GM19240 (cell line): ENCODE measurements at regions not wholly inside any gene's neighbourhood (a gene's known extent, or its start where the extent isn't known, plus 50 kb on each side); places are given as distances from the start of the nearest gene placed in this dataset.
A peak's percentile ranks its signal among the peaks of the same experiment; 100 is the strongest.

Experiments
- DNase-seq: peaks from one replicate; pipeline ENCODE4 v3.0.0; 2011; ENCODE audit warnings: low spot score; ENCODE audit not compliant: insufficient read length

DNA sequence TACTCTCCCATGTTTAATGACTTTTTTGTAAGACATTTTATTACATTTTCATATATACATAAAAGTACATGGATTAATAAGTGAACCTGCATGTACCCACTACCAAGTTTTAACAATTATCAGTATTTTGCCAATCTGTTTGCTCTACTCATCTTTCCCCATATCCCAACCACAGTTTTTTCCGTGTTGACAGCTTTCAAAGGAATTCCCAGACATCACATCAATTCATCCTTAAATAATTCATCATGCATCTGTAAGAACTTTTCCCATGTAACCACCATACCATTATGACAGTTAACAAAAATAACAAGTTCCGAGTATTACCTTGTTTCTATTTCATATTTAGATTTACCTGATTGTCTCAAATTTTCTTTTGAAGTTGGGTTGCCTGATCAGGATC lies 436.7 kb downstream of the PDCD6IP start:
- no peak for DNase-seq

DNA sequence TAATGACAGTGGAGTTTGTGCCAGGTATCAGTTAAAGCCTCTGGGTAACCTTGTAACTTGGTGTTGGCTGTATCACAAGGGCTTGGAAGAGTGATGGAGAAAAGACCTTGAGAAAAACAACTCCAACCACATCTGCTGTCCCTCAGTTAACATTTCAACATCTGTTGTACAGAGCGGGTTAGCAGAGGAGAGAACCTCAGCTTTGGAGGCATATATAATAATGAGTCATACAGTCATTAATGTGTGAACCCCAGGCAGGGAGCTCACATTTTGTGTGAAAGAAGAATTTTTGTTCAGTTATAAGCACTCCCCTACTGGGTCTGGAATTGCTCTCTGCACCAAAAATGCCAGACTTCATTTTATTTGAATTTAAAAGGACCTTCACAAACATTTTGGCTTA lies 439.5 kb downstream of the PDCD6IP start:
- DNase-seq: no peak

DNA sequence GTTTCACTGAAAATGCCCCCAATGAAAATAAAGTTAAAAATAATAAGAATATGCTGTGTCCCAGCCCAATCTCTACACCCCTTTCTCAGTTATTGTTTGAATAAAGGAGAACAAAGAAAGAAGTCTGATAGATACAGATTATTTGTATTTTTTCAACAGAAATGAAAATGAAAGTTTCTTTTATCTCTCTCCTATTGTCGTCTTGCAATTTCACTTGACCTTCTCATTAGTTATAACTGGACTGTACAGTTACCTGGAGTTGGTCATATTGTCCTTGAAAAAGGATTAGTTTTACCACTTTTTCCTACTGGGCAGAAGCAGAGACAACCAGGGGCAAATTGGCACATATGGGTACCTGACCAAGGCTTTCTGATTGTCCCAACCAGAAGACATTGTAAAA lies 440.0 kb downstream of the PDCD6IP start:
- DNase-seq: no peak

DNA sequence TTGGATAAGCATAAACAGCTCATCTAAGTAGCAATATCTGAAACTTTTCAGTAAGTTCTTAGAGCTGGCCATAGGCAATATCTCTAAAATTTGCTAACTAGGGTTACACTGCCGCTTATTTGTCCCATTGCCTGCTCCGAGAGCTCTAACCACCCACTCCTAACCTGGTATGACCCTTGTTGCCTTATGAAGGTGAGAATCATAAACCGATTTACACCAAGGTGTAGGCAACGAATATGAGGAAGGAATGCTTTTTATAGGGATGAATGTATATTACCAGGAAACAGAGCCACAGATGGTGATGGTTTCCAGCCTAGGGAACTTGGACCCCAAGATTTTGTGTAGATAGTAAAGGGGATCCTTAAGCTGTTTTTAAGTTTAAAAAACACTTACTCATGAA lies 440.9 kb downstream of the PDCD6IP start:
- DNase-seq: no peak

DNA sequence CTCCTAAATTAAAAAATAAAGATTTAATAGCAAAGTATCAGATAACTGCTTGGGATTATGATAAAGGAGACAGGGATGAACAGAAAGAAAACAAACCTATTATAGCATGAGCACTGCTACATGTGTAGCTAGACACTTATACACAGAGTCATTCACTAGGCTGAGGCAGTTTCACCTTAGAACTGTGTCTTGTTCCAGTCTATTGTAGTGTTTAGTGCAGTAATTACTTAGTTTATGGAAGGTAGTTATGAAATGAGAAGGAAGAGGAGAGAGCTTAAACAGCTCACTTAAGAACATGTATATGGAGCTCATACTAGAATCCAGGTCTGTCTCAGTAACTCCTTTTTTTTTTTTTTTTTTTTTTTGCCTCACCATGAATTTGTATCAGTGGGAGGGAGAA lies 441.4 kb downstream of the PDCD6IP start:
- DNase-seq: no peak

DNA sequence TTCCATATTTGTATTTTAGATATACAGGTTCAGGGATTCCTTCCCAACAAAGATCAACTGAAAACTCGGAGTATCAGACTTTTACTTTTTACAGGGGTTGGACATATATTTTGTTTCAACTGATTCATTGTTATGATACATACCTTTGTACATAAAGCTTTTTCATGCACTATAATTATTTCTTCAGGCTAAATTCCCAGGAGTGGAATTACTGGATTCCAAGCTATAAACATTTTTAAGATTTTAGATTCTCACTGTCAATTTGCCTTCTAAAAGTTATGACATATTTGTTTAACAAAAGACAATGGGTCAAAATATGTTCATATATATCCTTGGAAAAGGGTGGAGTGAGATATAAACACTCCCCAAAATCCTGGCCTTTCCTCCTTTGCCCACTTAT lies 449.0 kb downstream of the PDCD6IP start:
- DNase-seq: no peak

DNA sequence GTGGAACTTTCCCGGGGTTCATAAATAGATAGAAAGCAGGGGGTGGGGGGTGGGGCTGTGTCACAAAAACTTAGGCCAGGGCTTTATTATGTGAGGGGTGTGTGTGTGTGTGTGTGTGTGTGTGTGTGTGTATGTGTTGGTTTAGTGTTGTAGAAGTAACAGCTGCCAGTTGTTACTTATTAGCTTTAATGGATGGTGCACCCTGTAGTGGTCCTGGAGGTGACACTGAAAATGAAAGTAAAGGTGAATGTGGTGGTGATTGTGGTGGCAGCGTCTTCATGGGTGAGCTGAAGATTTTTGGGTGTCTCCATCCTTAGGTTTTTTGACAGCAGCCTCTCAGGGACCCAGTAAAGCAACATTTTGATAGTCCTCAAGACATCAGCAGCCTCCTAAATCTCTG lies 449.9 kb downstream of the PDCD6IP start:
- no peak for DNase-seq

DNA sequence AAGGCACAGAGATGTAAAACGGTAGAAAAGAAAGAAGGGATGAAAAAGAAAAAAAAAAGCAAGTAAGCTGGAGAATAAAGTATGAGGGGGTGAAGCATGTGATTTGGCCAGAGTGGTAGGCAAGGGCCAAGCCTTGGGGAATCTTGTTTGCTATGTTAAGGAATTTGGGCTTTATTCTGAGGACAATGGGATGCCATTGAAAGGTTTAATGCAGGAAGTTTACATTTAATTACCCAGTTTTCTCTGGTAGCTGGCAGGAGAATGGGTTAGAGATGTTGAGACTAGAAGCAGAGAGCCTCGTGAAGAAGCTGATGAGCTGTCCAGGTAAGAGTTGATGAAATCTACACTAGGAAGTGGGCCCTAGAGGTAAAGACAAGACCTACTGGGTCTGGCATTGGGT lies 455.9 kb downstream of the PDCD6IP start:
- no peak for DNase-seq

DNA sequence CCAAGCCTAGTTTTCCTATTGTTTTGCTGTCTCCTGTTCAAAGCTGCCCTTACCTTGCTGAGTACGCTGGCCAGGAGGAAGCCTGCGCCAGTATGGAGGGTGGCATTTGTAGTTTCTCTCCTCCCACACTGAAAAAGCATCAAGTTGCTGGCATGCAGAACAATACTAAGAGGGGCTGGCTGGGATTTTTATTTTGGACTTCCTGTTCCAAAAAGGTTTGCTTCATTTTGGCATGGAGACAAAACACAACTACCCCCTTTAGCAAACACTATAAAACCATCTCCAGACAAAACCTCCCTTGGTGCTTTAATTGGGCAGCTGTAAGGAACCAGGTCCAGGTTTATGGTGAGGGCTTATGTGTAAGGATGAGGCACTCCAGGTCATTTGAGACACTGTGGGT lies 457.6 kb downstream of the PDCD6IP start:
- DNase-seq: no peak

DNA sequence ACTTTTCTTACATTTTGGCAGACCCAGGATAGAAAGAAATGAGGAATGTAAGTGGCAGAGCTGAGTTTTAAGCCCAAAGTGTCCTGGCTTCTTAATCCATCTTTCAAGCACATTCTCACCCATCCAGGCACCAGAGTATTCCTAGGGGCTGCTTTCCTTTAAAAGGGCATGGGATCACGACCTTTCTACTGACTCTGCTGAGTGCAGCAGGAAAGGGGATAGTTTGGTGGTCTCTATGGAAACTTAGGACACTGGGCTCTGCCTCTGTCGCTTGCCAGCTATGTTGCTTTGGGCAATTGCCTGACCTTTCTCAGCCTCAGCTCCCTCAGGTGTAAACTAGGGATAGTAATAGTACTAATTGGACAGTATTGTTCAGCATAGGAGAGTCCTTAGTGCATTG lies 458.4 kb downstream of the PDCD6IP start:
- no peak for DNase-seq

DNA sequence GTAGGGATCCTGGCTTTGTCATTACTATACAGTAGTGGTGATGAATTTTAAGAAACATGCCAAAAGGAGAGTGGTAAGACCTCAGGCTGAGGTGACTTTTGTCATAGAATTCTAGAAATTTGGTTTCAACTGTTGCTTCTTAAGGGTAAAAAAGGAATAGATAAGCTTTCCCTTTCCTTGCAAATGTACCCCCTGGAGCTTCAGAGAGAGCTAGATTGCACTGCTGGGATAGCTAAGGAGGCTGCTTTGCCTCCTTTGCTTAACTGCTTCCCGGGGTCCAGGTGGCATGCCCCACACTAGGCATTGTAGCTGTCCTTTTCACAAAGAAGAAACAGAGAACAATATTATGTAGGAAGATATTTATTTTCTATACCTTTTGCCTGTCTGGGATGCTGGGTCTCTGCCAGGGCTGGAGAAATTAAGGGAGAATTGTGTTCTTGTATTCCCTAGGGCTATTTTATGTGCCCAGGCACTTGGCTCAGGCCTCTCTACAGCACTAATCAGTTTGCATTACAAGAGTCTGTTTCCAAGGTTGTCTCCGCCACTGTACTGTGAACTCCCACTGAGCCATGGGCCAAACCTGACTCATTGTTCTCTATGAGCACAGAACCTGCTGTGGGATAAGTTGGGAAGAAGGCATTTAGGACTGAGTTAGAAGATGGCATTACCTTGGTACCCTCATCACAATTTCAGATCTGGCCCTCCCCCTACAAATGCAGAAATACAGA lies 460.0 kb downstream of the PDCD6IP start:
- DNase-seq: no peak

DNA sequence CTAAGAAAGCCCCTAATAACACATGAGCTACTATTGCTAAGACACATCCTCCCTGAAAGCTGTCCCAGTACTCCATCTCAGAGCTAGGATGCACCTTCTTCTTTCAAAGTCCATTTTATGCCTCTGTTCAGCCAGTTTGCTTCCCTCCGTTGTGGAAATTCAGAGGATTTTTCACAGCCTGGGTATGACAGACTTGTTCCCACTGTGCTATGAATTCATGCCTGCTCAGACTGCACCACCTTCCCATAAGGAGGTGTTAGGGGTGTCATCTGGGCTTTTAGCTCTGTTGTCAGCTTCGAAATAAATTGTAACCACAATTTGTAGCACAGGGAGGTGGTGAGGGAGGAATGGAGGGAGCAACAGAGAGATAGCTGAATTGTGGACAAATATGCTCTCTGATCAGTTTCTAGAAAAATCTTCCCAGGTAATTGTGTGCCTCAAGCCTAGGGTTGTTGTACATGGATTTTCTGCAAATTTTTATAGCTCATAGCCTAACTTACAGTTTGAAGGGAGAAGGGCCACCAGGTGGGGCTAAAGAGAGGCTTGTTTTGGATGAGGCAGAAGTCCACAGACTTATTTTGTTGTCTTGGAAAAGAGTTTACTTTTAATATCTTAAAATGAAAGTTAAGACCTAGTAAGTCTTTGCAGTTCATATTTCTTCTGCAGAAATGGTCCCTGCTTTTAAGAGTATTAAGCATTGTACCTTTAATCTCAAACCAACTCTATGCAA lies 462.0 kb downstream of the PDCD6IP start:
- peak; percentile 13 for DNase-seq

DNA sequence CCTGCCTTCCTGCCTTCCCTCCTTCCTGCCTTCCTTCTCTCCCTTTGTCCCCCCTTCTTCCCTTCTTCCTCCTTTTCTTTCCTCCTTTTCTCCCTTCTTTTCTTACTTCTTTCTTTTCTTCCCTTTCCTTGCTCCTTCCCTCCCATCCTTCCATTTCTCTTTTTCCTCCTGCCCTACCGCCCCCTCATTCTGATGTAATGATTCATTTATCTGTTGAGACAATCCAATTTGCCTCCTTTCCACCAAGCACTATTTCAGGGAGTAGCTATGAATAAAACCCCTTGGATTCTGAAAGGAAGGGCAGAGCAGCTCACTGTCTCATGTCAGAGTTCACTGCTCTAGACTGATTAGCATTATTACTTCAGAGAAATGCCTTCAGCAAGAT lies 462.6 kb downstream of the PDCD6IP start:
- no peak for DNase-seq

DNA sequence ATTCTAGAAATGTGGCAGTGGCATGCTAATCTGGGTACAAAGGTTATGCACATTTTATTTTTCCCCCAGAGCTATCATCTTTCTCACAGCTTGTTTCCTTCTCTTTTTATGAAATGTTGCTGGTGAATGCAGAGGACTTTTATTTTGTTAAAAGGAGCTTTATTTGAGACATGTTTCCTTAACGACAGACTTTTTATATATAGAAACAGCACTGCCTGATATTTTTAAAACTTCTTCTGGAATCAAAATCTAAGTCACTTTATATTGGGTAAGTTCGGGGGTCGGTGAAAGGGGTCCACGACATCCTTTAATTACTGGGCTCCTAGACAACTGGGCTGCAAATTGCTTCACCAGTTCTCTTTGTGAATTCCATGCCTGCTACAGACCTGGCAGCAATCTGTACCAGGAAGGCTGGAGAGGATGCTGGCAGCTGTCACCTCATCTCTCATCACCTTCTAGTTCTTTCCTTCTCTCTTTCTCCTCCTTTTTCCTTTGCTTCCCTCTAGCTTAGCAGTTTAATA lies 464.7 kb downstream of the PDCD6IP start:
- DNase-seq: no peak

DNA sequence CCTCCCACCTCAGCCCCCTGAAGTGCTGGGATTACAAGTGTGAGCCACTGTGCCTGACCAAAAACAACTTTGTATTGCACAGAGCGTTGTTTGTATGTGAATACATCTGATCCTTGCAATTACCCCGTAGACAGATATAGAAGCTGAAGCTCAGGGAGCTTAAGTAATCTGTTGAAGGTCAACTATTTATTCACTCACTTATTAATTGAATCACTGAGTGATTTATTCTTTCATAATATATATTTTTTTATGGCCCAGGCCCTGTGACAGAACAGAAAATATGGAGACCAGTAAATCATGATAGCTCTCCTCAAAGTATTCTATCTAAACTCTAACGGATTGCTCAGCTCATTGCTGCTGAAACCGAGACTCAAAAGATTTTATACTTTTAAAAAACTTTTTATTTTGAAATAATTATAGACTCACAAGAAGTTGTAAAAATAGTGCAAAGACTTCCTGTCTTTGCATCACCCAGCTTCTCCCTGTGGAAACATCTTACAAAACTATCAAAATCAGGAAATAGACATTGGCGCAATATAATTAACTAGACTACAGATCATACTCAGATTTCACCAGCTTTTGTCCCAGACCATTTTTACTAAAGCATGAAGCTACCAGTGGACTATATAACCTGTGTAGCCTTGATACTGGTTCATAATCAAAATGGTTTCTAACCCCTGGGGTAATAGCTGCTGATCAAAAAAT lies 466.1 kb downstream of the PDCD6IP start:
- DNase-seq: no peak

DNA sequence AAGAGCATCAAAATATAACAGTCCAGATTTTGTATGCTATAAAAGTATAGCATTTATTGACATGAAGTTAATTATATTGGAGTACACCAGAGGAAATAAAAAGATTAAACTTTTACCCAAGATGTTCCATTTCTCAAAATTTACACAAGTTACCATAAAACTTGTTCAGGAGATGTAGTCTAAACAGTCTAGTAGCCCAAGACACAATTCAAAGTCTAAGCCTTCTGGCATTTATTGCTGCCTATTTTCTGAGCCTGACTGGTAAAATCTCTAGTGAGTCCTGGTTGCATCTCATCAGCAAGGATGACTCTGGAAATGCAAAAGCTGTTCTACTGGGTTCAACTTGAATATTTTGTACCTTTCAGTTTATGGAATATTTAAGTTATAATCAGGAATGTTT lies 468.7 kb downstream of the PDCD6IP start:
- DNase-seq: no peak

DNA sequence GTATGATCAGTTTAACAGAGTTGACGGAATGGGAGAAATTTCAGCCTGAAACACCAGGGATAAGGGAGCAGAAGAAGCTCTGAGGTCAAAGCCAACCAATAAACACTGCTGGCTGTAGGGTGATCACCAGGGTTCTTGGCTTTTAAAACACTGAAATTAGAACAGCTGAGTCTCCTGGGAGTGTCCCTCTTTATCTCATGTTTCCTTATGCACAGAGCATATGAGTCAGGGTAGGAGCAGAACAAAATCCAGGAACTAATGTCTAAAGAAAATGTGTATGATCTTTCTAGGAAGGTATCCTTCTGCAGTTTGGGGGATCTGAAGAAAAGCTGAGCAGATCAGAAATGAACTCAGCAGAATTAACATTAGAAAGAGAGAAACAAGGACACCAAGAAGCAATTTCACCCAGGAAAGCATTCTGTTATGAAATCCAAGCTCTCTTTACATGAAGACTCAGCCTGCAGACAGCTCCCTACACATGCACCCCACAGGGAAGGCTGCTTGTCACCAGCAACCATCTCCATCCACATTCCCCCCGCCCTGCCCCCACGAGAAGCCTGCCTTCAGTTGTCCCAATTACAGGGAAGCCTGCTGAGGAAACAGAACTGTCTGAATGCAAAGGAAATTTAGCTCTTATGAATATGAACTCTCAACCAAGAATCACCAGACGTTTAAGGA lies 469.7 kb downstream of the PDCD6IP start:
- no peak for DNase-seq

DNA sequence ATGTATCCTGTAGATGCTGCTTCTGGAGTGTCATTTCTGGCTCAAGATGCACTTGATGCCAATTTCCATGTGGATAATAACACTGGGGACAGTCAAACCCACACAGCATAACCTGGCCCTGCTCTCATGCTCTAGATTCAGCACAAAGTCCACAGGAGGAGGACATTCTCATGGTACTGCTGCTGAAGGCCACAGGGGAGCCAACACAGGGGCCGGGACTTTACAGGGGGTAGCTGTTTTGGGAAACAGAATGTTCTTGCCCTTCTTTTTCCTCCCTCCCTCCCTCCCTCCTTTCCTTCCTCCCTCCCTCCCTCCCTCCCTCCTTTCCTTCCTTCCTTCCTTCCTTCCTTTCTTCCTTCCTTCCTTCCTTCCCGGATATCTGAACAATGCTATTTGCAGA lies 477.4 kb downstream of the PDCD6IP start:
- no peak for DNase-seq

DNA sequence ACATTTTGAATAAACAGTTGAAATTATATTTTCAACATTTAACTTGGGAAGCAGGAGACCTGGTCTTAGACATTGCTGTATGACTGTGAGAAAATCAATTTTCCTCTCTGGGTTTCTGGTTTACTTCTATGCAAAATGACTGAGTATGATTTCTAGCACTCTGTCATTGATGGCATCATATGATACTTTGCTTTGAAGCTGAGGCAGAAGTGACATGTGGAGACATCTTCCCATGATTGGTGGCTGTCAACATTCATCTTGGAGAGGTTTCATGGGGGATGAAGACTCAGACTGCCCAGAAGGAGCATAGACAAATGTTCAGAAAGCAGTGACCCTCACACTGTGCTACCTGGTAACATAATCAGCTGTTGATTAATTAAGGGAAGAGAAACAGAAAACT lies 477.9 kb downstream of the PDCD6IP start:
- DNase-seq: no peak

DNA sequence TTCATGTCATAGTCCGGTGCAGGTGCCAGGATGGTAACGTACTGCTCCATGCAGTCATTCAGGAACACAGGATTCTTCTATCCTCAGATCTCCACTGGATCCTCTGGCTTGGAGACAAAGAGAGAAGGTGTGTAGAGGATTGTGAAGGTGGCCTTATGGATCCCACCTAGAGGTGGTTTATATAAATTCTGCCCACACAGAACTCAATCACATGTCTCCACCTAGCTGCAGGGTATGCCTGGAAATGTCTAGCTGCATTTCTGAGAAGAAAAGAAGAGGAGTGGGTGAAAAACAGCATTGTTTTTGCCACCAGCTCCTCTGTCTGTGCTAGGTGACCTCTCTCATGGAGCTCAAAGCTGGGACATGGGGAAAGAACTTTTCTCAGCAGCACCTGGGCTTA lies 478.7 kb downstream of the PDCD6IP start:
- DNase-seq: no peak

DNA sequence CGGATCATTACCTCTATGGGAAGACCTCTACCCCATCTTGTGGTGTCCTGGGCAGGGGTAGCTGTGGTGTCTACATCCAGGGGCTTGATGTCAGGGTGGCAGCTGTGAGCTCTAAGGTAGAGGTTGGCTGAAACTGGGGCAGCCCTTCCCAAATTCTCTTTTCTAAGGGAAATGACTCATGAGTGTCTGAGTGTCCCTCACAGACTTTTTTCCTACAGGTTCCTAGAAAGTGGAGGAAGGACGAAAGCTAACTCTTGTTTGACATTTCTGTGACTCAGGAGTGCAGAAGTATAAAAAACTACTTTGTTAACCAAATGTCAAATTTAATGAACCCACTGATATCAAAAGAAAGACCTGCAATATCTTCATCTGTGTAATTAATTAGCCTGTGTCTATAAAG lies 481.5 kb downstream of the PDCD6IP start:
- DNase-seq: no peak

DNA sequence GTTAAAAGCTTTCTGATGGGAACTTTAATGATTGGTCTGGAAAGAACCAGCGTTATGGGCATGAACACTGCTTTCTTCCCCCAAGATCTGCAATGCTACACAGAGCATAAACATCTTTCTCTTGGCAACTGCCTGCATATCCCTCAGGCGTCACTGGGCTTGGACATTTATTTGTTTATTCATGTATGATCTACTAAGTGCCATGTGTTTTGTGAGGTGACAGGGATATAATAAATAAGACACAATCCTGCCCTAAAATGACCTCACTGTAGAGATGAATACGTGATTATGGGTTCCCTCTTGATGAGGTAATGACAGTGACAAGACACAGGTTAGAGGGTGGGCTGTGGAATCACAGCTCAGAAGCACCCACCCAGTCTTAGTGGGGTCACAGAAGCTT lies 485.3 kb downstream of the PDCD6IP start:
- no peak for DNase-seq
